K562 (cell line): ENCODE measurements at regions not wholly inside any gene's neighbourhood (a gene's known extent, or its start where the extent isn't known, plus 50 kb on each side); places are given as distances from the start of the nearest gene placed in this dataset.

ENCODE experiments used
- ATAC-seq: fragments of 200-7000 bp; cut with Tn5 transposase; 3 replicates; pipeline ENCODE4 v1.9.1; 2020; ENCODE audit warnings: moderate library complexity
- BruUV-seq: library from RNA; stranded (reverse); fragments of 400-500 nt; replicated peaks from 2 replicates; lab custom pipeline; 2021; lab: Mats Ljungman, UMichigan
- CTCF ChIA-PET: fragments of 300-600 bp; formaldehyde crosslinking; extraction: SDS; loops from one replicate; lab custom pipeline; 2021; ENCODE audit warnings: low intra/inter-chr PET ratio; lab: Yijun Ruan, JAX
- POLR2A ChIA-PET: fragments of 300-600, 350-650 bp; sonication (Branson Sonifier 250); formaldehyde crosslinking; extraction: SDS; loops from one replicate; lab custom pipeline; 2021; ENCODE audit warnings: antibody characterized with exemption, inconsistent platforms; lab: Yijun Ruan, JAX
- DNase-seq, 4 experiments: peaks; one replicate each; pipeline versions ENCODE4 v3.0.0 to v3.0.0-alpha.2; 2011 to 2018; ENCODE audit warnings: low spot score in 3 of 4, mixed read lengths in 3 of 4; ENCODE audit errors: extremely low read depth in 1 of 4
- FAIRE-seq: peaks from 2 replicates; lab custom pipeline; 2011; peaks lifted over from hg19 to GRCh38; lab: Jason Lieb, UNC
- H2AFZ ChIP-seq: 2 replicates; pipeline ENCODE4 v1.6.0; 2011; ENCODE audit warnings: low read depth, low read length, control low read depth, inconsistent platforms
- H3K27ac ChIP-seq: fragments of 200-600 bp; 3 replicates; pipeline ENCODE4 v1.8.0; 2011; ENCODE audit warnings: low read depth, mild to moderate bottlenecking, control low read depth, inconsistent platforms, low read length, moderate library complexity, mixed read lengths; ENCODE audit errors: extremely low read depth
- H3K27me3 ChIP-seq, 2 experiments: fragments of 300-600 bp in 1 of 2; 2 replicates in 1 of 2; 3 replicates in 1 of 2; pipeline versions ENCODE4 v1.6.0 to v1.8.0; 2011; ENCODE audit warnings: inconsistent platforms in 2 of 2, low read length in 2 of 2, mild to moderate bottlenecking in 1 of 2, mixed read lengths in 1 of 2, moderate library complexity in 1 of 2; ENCODE audit not compliant: control insufficient read depth in 2 of 2, insufficient read depth in 2 of 2
- H3K36me3 ChIP-seq: fragments of 300-600 bp; 3 replicates; pipeline ENCODE4 v1.8.0; 2011; ENCODE audit warnings: mild to moderate bottlenecking, low read length, inconsistent platforms; ENCODE audit not compliant: control insufficient read depth, insufficient read depth
- H3K4me1 ChIP-seq, 2 experiments: fragments of 200-600 bp in 1 of 2; replicated peaks in 1 of 2; 2 replicates in 1 of 2; 3 replicates in 1 of 2; pipeline versions ENCODE4 v1.5.1 to v1.8.0; 2011; ENCODE audit warnings: inconsistent platforms in 2 of 2, low read length in 2 of 2, mild to moderate bottlenecking in 1 of 2, mixed read lengths in 1 of 2, moderate library complexity in 1 of 2; ENCODE audit not compliant: control insufficient read depth in 2 of 2, insufficient read depth in 2 of 2
- H3K4me2 ChIP-seq: 2 replicates; pipeline ENCODE4 v1.6.1; 2011; ENCODE audit warnings: low read length, control low read depth, inconsistent platforms, mixed read lengths; ENCODE audit not compliant: insufficient read depth
- H3K4me3 ChIP-seq: fragments of 200-600 bp; sonication (generic), shearing (Covaris generic); 2 replicates; pipeline ENCODE4 v1.5.1; 2016; ENCODE audit warnings: control low read depth, inconsistent platforms
- H3K79me2 ChIP-seq: fragments of 200-600 bp; 3 replicates; pipeline ENCODE4 v1.8.0; 2011; ENCODE audit warnings: low read length, inconsistent platforms; ENCODE audit not compliant: control insufficient read depth, insufficient read depth
- H3K9ac ChIP-seq, 2 experiments: 2 replicates each; pipeline versions ENCODE4 v1.6.0 to v1.6.1; 2011; ENCODE audit warnings: low read depth in 2 of 2, low read length in 2 of 2, control low read depth in 1 of 2, inconsistent platforms in 1 of 2, mild to moderate bottlenecking in 1 of 2, mixed read lengths in 1 of 2; ENCODE audit not compliant: insufficient read depth in 1 of 2
- H3K9me1 ChIP-seq: one replicate; pipeline ENCODE4 v1.6.0; 2011; ENCODE audit warnings: inconsistent platforms, mild to moderate bottlenecking, low read length, moderate library complexity; ENCODE audit not compliant: control insufficient read depth, insufficient read depth
- H3K9me3 ChIP-seq: replicated peaks from 2 replicates; pipeline ENCODE4 v1.5.1; 2011; ENCODE audit warnings: low read depth, low read length, inconsistent platforms; ENCODE audit not compliant: control insufficient read depth, insufficient read depth
- H4K20me1 ChIP-seq: replicated peaks from 2 replicates; pipeline ENCODE4 v1.6.1; 2011; ENCODE audit warnings: low read length, inconsistent platforms, mixed read lengths; ENCODE audit not compliant: control insufficient read depth, insufficient read depth
- C11orf30 ChIP-seq: fragments of 450-650 bp; IDR thresholded peaks from 2 replicates; pipeline ENCODE4 v1.6.1; 2016; ENCODE audit warnings: low read depth, mild to moderate bottlenecking
- CBX8 ChIP-seq: fragments of 200-600 bp; sonication (generic); IDR thresholded peaks from 2 replicates; pipeline ENCODE4 v1.6.1; 2012; ENCODE audit warnings: borderline replicate concordance, mixed run types, low read depth, mild to moderate bottlenecking, moderate library complexity, mixed read lengths, low read length, control low read depth, inconsistent platforms; ENCODE audit not compliant: poor library complexity, severe bottlenecking; ENCODE audit errors: extremely low read depth
- CREM ChIP-seq: IDR thresholded peaks from 2 replicates; pipeline ENCODE4 v1.6.1; 2014; ENCODE audit warnings: antibody characterized with exemption, low read depth
- ETV6 ChIP-seq, 3 experiments: fragments of 150-350 bp in 1 of 3; sonication (generic) in 1 of 3; formaldehyde crosslinking in 1 of 3; IDR thresholded peaks; 2 replicates each; pipeline versions ENCODE4 v1.6.1 to v1.8.0; 2014 to 2022; ENCODE audit warnings: borderline replicate concordance in 2 of 3, low read depth in 2 of 3, antibody characterized with exemption in 1 of 3, low read length in 1 of 3, mild to moderate bottlenecking in 1 of 3, missing genetic modification reagents in 1 of 3
- GATA2 ChIP-seq: sonication (generic); formaldehyde crosslinking; IDR thresholded peaks from 2 replicates; pipeline ENCODE4 v1.4.0; 2020; ENCODE audit warnings: mild to moderate bottlenecking, missing genetic modification reagents
- HMG20B ChIP-seq: fragments of 250-450 bp; sonication (Bioruptor Pico); IDR thresholded peaks from 2 replicates; pipeline ENCODE4 v1.5.0; 2021; ENCODE audit warnings: mild to moderate bottlenecking
- MIER1 ChIP-seq: fragments of 450-650 bp; IDR thresholded peaks from 2 replicates; pipeline ENCODE4 v1.6.1; 2016; ENCODE audit warnings: antibody characterized with exemption, mild to moderate bottlenecking, low read depth
- NELFE ChIP-seq: IDR thresholded peaks from 2 replicates; pipeline ENCODE4 v1.6.1; 2011; ENCODE audit warnings: mild to moderate bottlenecking; ENCODE audit not compliant: insufficient read depth, insufficient read length
- NR0B1 ChIP-seq: fragments of 450-650 bp; IDR thresholded peaks from one replicate; pipeline ENCODE4 v1.6.1; 2018; ENCODE audit warnings: mild to moderate bottlenecking, moderate library complexity; ENCODE audit not compliant: partially characterized antibody
- RBM17 ChIP-seq: fragments of 200-400 bp; formaldehyde crosslinking; IDR thresholded peaks from 2 replicates; pipeline ENCODE4 v1.6.1; 2017; ENCODE audit warnings: low read depth, mild to moderate bottlenecking, low read length, borderline replicate concordance
- RNF2 ChIP-seq: sonication (generic); IDR thresholded peaks from 2 replicates; pipeline ENCODE4 v1.6.1; 2016
- TGIF2 ChIP-seq: sonication (generic); formaldehyde crosslinking; IDR thresholded peaks from 2 replicates; pipeline ENCODE4 v1.8.1; 2022; ENCODE audit warnings: mild to moderate bottlenecking, missing genetic modification reagents, moderate library complexity
- ZNF696 ChIP-seq: fragments of 250-450 bp; sonication (Bioruptor Pico); conservative IDR thresholded peaks from 2 replicates; pipeline ENCODE4 v1.4.0; 2020; ENCODE audit warnings: mild to moderate bottlenecking, moderate library complexity
- WGBS: fragments of 100-300 bp; shearing (Covaris generic); methylation state at CpG from one replicate; pipeline ENCODE4 v1.1.6; 2016; ENCODE audit warnings: low coverage, mixed read lengths; ENCODE audit not compliant: insufficient coverage; ENCODE audit errors: missing lambda C conversion rate; 5-methylcytosine and 5-hydroxymethylcytosine counted together
- in situ Hi-C: fragments of 300-500 bp; cut with MboI; formaldehyde crosslinking; loops from 4 replicates; pipeline ENCODE4 v1.15.0; 2018; ENCODE audit warnings: inconsistent platforms, mixed read lengths
- intact Hi-C: fragments of 100-400 bp; cut with micrococcal nuclease; formaldehyde crosslinking; loops from 2 replicates; pipeline ENCODE4 v1.14.2; 2022
- TF ChIP-seq, protein P1 (sequence below): IDR thresholded peaks from 2 replicates; pipeline ENCODE4 v1.6.1; 2014; ENCODE audit warnings: antibody characterized with exemption
- TF ChIP-seq, protein P2 (sequence below): sonication (generic); formaldehyde crosslinking; IDR thresholded peaks from 2 replicates; pipeline ENCODE4 v1.8.0; 2022; ENCODE audit warnings: mild to moderate bottlenecking, missing genetic modification reagents
- TF ChIP-seq, protein P3 (sequence below): fragments of 250-450 bp; sonication (Bioruptor Pico); IDR thresholded peaks from 2 replicates; pipeline ENCODE4 v1.8.0; 2021; ENCODE audit warnings: moderate library complexity, mild to moderate bottlenecking, inconsistent platforms

- intact Hi-C loops, result no loop called here
- no peak overlapping the region for H3K4me3 ChIP-seq
- BruUV-seq, result no TSS peak
- no peak overlapping the region for H2AFZ ChIP-seq
- H3K27me3 ChIP-seq, result no peaks in the 10 kb centered on the region
- H4K20me1 ChIP-seq, result no peaks in the 10 kb centered on the region
- H3K4me1 ChIP-seq, result no peaks in the 10 kb centered on the region
- no peak for FAIRE-seq
- no peaks in the 10 kb centered on the region for H3K79me2 ChIP-seq
- ATAC-seq, result no peak
- POLR2A ChIA-PET, result no interaction called here
- H3K9me3 ChIP-seq, result no peaks in the 10 kb centered on the region
- in situ Hi-C loops, result no loop called here
- no peaks in the 10 kb centered on the region for H3K36me3 ChIP-seq
- no peak overlapping the region for H3K4me2 ChIP-seq
- WGBS, result 60% methylated on average over 3 of the region's 3 CpGs
- H3K9me1 ChIP-seq, result no peaks in the 10 kb centered on the region
- no peak overlapping the region for H3K9ac ChIP-seq
- DNase-seq, result no peak
- no peak overlapping the region for H3K27ac ChIP-seq
- CTCF ChIA-PET, result no interaction called here
- TF ChIP-seq GATA2 (CRISPR knock-in tag) (no peak), NR0B1 (no peak), C11orf30 (no peak), ZNF696 (no peak), TGIF2 (CRISPR knock-in tag) (no peak), HMG20B (CRISPR knock-in tag) (no peak), MIER1 (no peak), RBM17 (no peak), RNF2 (no peak), NELFE (no peak), CBX8 (no peak), ETV6 (IDR thresholded peaks at IDR 0.05; ENCODE audit: borderline replicate concordance in 1 of 2, low read depth in 2 of 2, low read length in 1 of 2) (no peak), ETV6 (CRISPR knock-in tag; IDR thresholded peaks at IDR 0.05; ENCODE audit: borderline replicate concordance) (no peak), CREM (no peak)
- TF ChIP-seq, protein P1, sequence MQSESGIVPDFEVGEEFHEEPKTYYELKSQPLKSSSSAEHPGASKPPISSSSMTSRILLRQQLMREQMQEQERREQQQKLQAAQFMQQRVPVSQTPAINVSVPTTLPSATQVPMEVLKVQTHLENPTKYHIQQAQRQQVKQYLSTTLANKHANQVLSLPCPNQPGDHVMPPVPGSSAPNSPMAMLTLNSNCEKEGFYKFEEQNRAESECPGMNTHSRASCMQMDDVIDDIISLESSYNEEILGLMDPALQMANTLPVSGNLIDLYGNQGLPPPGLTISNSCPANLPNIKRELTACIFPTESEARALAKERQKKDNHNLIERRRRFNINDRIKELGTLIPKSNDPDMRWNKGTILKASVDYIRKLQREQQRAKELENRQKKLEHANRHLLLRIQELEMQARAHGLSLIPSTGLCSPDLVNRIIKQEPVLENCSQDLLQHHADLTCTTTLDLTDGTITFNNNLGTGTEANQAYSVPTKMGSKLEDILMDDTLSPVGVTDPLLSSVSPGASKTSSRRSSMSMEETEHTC, result no peak
- TF ChIP-seq, protein P2, sequence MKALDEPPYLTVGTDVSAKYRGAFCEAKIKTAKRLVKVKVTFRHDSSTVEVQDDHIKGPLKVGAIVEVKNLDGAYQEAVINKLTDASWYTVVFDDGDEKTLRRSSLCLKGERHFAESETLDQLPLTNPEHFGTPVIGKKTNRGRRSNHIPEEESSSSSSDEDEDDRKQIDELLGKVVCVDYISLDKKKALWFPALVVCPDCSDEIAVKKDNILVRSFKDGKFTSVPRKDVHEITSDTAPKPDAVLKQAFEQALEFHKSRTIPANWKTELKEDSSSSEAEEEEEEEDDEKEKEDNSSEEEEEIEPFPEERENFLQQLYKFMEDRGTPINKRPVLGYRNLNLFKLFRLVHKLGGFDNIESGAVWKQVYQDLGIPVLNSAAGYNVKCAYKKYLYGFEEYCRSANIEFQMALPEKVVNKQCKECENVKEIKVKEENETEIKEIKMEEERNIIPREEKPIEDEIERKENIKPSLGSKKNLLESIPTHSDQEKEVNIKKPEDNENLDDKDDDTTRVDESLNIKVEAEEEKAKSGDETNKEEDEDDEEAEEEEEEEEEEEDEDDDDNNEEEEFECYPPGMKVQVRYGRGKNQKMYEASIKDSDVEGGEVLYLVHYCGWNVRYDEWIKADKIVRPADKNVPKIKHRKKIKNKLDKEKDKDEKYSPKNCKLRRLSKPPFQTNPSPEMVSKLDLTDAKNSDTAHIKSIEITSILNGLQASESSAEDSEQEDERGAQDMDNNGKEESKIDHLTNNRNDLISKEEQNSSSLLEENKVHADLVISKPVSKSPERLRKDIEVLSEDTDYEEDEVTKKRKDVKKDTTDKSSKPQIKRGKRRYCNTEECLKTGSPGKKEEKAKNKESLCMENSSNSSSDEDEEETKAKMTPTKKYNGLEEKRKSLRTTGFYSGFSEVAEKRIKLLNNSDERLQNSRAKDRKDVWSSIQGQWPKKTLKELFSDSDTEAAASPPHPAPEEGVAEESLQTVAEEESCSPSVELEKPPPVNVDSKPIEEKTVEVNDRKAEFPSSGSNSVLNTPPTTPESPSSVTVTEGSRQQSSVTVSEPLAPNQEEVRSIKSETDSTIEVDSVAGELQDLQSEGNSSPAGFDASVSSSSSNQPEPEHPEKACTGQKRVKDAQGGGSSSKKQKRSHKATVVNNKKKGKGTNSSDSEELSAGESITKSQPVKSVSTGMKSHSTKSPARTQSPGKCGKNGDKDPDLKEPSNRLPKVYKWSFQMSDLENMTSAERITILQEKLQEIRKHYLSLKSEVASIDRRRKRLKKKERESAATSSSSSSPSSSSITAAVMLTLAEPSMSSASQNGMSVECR (CRISPR knock-in tag), result no peak
- TF ChIP-seq, protein P3, sequence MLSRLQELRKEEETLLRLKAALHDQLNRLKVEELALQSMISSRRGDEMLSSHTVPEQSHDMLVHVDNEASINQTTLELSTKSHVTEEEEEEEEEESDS (CRISPR knock-in tag), result no peak
Observed at GRCh38 chr6:147954938-147955337, 387.7 kb upstream of the SASH1 start.
